ENCODE measurements at regions not wholly inside any gene's neighbourhood (a gene's known extent, or its start where the extent isn't known, plus 50 kb on each side); places are given as distances from the start of the nearest gene placed in this dataset.
A peak's percentile ranks its signal among the peaks of the same experiment; 100 is the strongest.
"Not testable (repeated sequence)": the region's sequence is repeated elsewhere in the genome, so short reads cannot be mapped to it uniquely, and the experiment has no call there.

- intact Hi-C loops (cut with DNase I), result no loop called here
These were observed 76.2 kb upstream of the APBB1IP start for GRCh38 chr10:26361971-26362370.

GRCh38 chr10:26365681-26366358 is 72.3 kb upstream of the APBB1IP start:
- Histone ChIP-seq H3K27me3 (no peaks in the 10 kb centered on the region), H3K27ac (no peak overlapping the region), H3K4me3 (no peak overlapping the region), H3K9me3 (no peaks in the 10 kb centered on the region), H3K36me3 (no peaks in the 10 kb centered on the region), H3K4me1 (no peaks in the 10 kb centered on the region)
- TF ChIP-seq CTCF (IDR thresholded peaks at IDR 0.05), result no peak
- FAIRE-seq, result no peak
- intact Hi-C loops (cut with DNase I), result no loop called here
- no peak for ATAC-seq
- no peak for DNase-seq
- 37 to 39% methylated on average over 2 of the region's 2 CpGs for WGBS, 2 donors

More at GRCh38 chr10:26361971-26362370, 76.2 kb upstream of the APBB1IP start:
- no peak for DNase-seq
- H3K9me3 ChIP-seq, result no peaks in the 10 kb centered on the region
- no peak overlapping the region for H3K27ac ChIP-seq
- 1 to 4% methylated on average over 1 of the region's 1 CpG for WGBS, 2 donors
- H3K4me3 ChIP-seq, result no peak overlapping the region
- ATAC-seq, result peak in 1 of 4 donors; percentile 26
- no peak for FAIRE-seq
- H3K27me3 ChIP-seq, result no peaks in the 10 kb centered on the region
- no peaks in the 10 kb centered on the region for H3K4me1 ChIP-seq
- no peaks in the 10 kb centered on the region for H3K36me3 ChIP-seq
- TF ChIP-seq CTCF (IDR thresholded peaks at IDR 0.05), result no peak

GRCh38 chr10:26367035-26367434 is 71.1 kb upstream of the APBB1IP start:
- H3K36me3 ChIP-seq; H3K27ac ChIP-seq; H3K4me3 ChIP-seq; DNase-seq; H3K4me1 ChIP-seq; H3K27me3 ChIP-seq; FAIRE-seq; H3K9me3 ChIP-seq; intact Hi-C loops (cut with DNase I); ATAC-seq: not testable (repeated sequence)
- WGBS, 2 donors, result 52 to 67% methylated on average over 8 of the region's 8 CpGs

- no peak for TF ChIP-seq CTCF (IDR thresholded peaks at IDR 0.05)
- FAIRE-seq, result no peak
- peak in 2 of 6 donors; percentile 15 to 20 for DNase-seq
- intact Hi-C loops (cut with DNase I), result no loop called here
- no peaks in the 10 kb centered on the region for H3K27me3 ChIP-seq
- ATAC-seq, result peak in 2 of 4 donors; percentile 46 to 71
- H3K4me3 ChIP-seq, result no peak overlapping the region
- H3K36me3 ChIP-seq, result no peaks in the 10 kb centered on the region
- H3K27ac ChIP-seq, result no peak overlapping the region
- WGBS, 2 donors, result 6 to 8% methylated on average over 3 of the region's 3 CpGs
- H3K4me1 ChIP-seq, result no peaks in the 10 kb centered on the region
- no peaks in the 10 kb centered on the region for H3K9me3 ChIP-seq
These were observed 70.4 kb upstream of the APBB1IP start for GRCh38 chr10:26367771-26368170.

- WGBS, 2 donors, result 50 to 60% methylated on average over 4 of the region's 4 CpGs
- Histone ChIP-seq H3K4me3 (no peak overlapping the region), H3K4me1 (no peaks in the 10 kb centered on the region), H3K27me3 (no peaks in the 10 kb centered on the region), H3K9me3 (no peaks in the 10 kb centered on the region), H3K27ac (no peak overlapping the region), H3K36me3 (no peaks in the 10 kb centered on the region)
- no peak for TF ChIP-seq CTCF (IDR thresholded peaks at IDR 0.05)
- intact Hi-C loops (cut with DNase I), result no loop called here
- FAIRE-seq (no peak), DNase-seq (no peak), ATAC-seq (no peak)
These were observed 69.7 kb upstream of the APBB1IP start for GRCh38 chr10:26368463-26368862.
